ENCODE measurements at regions not wholly inside any gene's neighbourhood (a gene's known extent, or its start where the extent isn't known, plus 50 kb on each side); places are given as distances from the start of the nearest gene placed in this dataset.

DNA sequence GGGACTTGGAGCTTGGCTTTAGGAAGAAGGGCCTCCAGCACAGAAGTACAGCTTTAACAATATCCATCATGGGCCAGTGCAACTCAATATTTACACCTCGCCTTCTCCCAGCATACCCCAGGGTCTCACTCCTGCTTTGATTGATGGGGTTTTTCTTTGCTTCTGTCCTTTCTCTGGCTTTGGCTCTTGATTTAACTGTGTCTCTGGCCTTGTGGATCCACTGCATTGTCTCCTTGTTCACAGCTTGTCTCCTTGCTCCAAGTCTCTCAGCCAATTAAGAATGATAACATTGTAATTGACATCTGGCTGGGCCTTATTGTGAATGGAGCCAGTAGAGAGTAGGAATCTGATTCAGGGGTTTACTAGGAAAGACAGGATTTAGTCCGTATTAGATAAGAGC, 1019.5 kb downstream of the TMEM182 start:
- H3K36me3 ChIP-seq (replicated peaks in 1 of 2; ENCODE audit: control insufficient read depth in 1 of 2, insufficient read depth in 2 of 2, low read length in 2 of 2): no peaks in the 10 kb centered on the region
- H4K20me1 ChIP-seq (ENCODE audit: insufficient read depth, low read length): no peaks in the 10 kb centered on the region
- TF ChIP-seq ZFP82 (CRISPR knock-in tag; IDR thresholded peaks at IDR 0.05; ENCODE audit: borderline replicate concordance) (no peak), SIN3B (IDR thresholded peaks at IDR 0.05; ENCODE audit: low read length) (no peak), XRCC5 (optimal IDR thresholded peaks at IDR 0.05; ENCODE audit: low read length) (no peak), ZNF333 (CRISPR knock-in tag; IDR thresholded peaks at IDR 0.05; ENCODE audit: borderline replicate concordance) (no peak), RBAK (CRISPR knock-in tag; IDR thresholded peaks at IDR 0.05) (no peak), SUZ12 (IDR thresholded peaks at IDR 0.05; ENCODE audit: low read depth, low read length) (no peak), KDM2A (CRISPR knock-in tag; IDR thresholded peaks at IDR 0.05; ENCODE audit: borderline replicate concordance, low read depth) (no peak), NCOR1 (IDR thresholded peaks at IDR 0.05; ENCODE audit: borderline replicate concordance, low read length) (no peak)
- TF ChIP-seq, protein P1, sequence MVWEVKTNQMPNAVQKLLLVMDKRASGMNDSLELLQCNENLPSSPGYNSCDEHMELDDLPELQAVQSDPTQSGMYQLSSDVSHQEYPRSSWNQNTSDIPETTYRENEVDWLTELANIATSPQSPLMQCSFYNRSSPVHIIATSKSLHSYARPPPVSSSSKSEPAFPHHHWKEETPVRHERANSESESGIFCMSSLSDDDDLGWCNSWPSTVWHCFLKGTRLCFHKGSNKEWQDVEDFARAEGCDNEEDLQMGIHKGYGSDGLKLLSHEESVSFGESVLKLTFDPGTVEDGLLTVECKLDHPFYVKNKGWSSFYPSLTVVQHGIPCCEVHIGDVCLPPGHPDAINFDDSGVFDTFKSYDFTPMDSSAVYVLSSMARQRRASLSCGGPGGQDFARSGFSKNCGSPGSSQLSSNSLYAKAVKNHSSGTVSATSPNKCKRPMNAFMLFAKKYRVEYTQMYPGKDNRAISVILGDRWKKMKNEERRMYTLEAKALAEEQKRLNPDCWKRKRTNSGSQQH (CRISPR knock-in tag; IDR thresholded peaks at IDR 0.05; ENCODE audit: low read depth): no peak
- TF ChIP-seq, protein P2, sequence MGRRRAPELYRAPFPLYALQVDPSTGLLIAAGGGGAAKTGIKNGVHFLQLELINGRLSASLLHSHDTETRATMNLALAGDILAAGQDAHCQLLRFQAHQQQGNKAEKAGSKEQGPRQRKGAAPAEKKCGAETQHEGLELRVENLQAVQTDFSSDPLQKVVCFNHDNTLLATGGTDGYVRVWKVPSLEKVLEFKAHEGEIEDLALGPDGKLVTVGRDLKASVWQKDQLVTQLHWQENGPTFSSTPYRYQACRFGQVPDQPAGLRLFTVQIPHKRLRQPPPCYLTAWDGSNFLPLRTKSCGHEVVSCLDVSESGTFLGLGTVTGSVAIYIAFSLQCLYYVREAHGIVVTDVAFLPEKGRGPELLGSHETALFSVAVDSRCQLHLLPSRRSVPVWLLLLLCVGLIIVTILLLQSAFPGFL (CRISPR knock-in tag; IDR thresholded peaks at IDR 0.05): no peak
- TF ChIP-seq, protein P3, sequence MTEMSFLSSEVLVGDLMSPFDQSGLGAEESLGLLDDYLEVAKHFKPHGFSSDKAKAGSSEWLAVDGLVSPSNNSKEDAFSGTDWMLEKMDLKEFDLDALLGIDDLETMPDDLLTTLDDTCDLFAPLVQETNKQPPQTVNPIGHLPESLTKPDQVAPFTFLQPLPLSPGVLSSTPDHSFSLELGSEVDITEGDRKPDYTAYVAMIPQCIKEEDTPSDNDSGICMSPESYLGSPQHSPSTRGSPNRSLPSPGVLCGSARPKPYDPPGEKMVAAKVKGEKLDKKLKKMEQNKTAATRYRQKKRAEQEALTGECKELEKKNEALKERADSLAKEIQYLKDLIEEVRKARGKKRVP (CRISPR knock-in tag; IDR thresholded peaks at IDR 0.05): no peak
- TF ChIP-seq, protein P4, sequence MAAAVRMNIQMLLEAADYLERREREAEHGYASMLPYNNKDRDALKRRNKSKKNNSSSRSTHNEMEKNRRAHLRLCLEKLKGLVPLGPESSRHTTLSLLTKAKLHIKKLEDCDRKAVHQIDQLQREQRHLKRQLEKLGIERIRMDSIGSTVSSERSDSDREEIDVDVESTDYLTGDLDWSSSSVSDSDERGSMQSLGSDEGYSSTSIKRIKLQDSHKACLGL (CRISPR knock-in tag; IDR thresholded peaks at IDR 0.05): no peak
- no peak overlapping the region for H2AFZ ChIP-seq (ENCODE audit: low read length)
- BruUV-seq (replicated peaks): no TSS peak
- intact Hi-C loops (cut with micrococcal nuclease; ENCODE audit: unreplicated experiment) (no loop called here), in situ Hi-C loops (cut with HindIII; ENCODE audit: extremely low pct_ligation_motif_present, low pct_unique_long_range_greater_than_20kb) (no loop called here)
- H3K79me2 ChIP-seq (ENCODE audit: insufficient read depth, low read length): no peaks in the 10 kb centered on the region
- POLR2A ChIA-PET: no interaction called here
- no peak for ATAC-seq
- peaks cover 34% of the 10 kb centered on the region for H3K9me3 ChIP-seq (ENCODE audit: low read length)
- H3K4me2 ChIP-seq (ENCODE audit: low read depth, low read length): no peak overlapping the region
- H3K4me1 ChIP-seq (ENCODE audit: insufficient read depth, low read length): no peaks in the 10 kb centered on the region
- WGBS (ENCODE audit: low lambda C conversion rate): 20% methylated on average over 2 of the region's 2 CpGs
- no peak for FAIRE-seq
- H3K9ac ChIP-seq (ENCODE audit: insufficient read depth, low read depth, low read length): no peak overlapping the region
- no peak overlapping the region for H3K27ac ChIP-seq (ENCODE audit: extremely low read length, insufficient read depth, low read length)
- no peak overlapping the region for H3K4me3 ChIP-seq (replicated peaks in 1 of 3; ENCODE audit: insufficient read depth in 1 of 3, low read depth in 2 of 3, low read length in 3 of 3)
- no peak for DNase-seq (ENCODE audit: low spot score)
- no peaks in the 10 kb centered on the region for H3K27me3 ChIP-seq (ENCODE audit: control insufficient read depth in 1 of 2, insufficient read depth in 2 of 2, low read length in 2 of 2)
- CTCF ChIA-PET (ENCODE audit: low intra/inter-chr PET ratio, low total read pairs): no interaction called here

Measured in HepG2 (cell line).